GM12878 (cell line): ENCODE measurements at regions not wholly inside any gene's neighbourhood (a gene's known extent, or its start where the extent isn't known, plus 50 kb on each side); places are given as distances from the start of the nearest gene placed in this dataset.

Source experiments
- ATAC-seq: fragments of 200-7000 bp; cut with Tn5 transposase; 3 replicates; pipeline ENCODE4 v1.9.1; 2020; ENCODE audit warnings: mild to moderate bottlenecking, moderate library complexity
- BruUV-seq: library from RNA; stranded (reverse); fragments of 400-500 nt; replicated peaks from 2 replicates; lab custom pipeline; 2021; lab: Mats Ljungman, UMichigan
- CTCF ChIA-PET: fragments of 300-600 bp; sonication (Branson Sonifier 250); formaldehyde crosslinking; extraction: SDS; loops from one replicate; lab custom pipeline; 2021; ENCODE audit warnings: inconsistent platforms; lab: Yijun Ruan, JAX
- POLR2A ChIA-PET: fragments of 350-600 bp; formaldehyde crosslinking; extraction: SDS; loops from one replicate; lab custom pipeline; 2021; ENCODE audit warnings: inconsistent platforms; lab: Charles Lee
- RAD21 ChIA-PET: fragments of 300-600 bp; sonication (Branson Sonifier 250); formaldehyde crosslinking; loops from one replicate; lab custom pipeline; 2023; ENCODE audit warnings: antibody characterized with exemption; ENCODE audit not compliant: unreplicated experiment; lab: Charles Lee
- SMC1A ChIA-PET: fragments of 300-600 bp; sonication (Branson Sonifier 250); formaldehyde crosslinking; loops from one replicate; lab custom pipeline; 2023; ENCODE audit not compliant: unreplicated experiment, uncharacterized antibody; lab: Charles Lee
- DNase-seq: peaks from one replicate; pipeline ENCODE4 v3.0.0-alpha.2; 2011; ENCODE audit warnings: low read depth, low spot score
- FAIRE-seq: peaks from 3 replicates; lab custom pipeline; 2011; peaks lifted over from hg19 to GRCh38; lab: Jason Lieb, UNC
- H2AFZ ChIP-seq: 2 replicates; pipeline ENCODE4 v1.6.0; 2011; ENCODE audit warnings: low read depth, low read length, control low read depth; ENCODE audit not compliant: control insufficient read depth
- H3K27ac ChIP-seq: 2 replicates; pipeline ENCODE4 v1.5.1; 2011; ENCODE audit warnings: control low read depth; ENCODE audit not compliant: control insufficient read depth, insufficient read depth
- H3K27me3 ChIP-seq, 2 experiments: replicated peaks in 1 of 2; 2 replicates each; pipeline versions ENCODE4 v1.6.0 to v1.6.1; 2011; ENCODE audit warnings: low read length in 1 of 2; ENCODE audit not compliant: control insufficient read depth in 2 of 2, insufficient read depth in 2 of 2
- H3K36me3 ChIP-seq, 2 experiments: 2 replicates each; pipeline ENCODE4 v1.5.1; 2011; ENCODE audit warnings: low read length in 1 of 2; ENCODE audit not compliant: control insufficient read depth in 2 of 2, insufficient read depth in 2 of 2
- H3K4me1 ChIP-seq: 2 replicates; pipeline ENCODE4 v1.6.1; 2011; ENCODE audit warnings: mild to moderate bottlenecking, low read length, moderate library complexity, mixed read lengths; ENCODE audit not compliant: control insufficient read depth, insufficient read depth
- H3K4me2 ChIP-seq: 2 replicates; pipeline ENCODE4 v1.6.0; 2011; ENCODE audit warnings: control low read depth; ENCODE audit not compliant: control insufficient read depth, insufficient read depth
- H3K4me3 ChIP-seq: fragments of 200-600 bp; sonication (generic); 2 replicates; pipeline ENCODE4 v1.5.1; 2016
- H3K79me2 ChIP-seq: 2 replicates; pipeline ENCODE4 v1.6.0; 2011; ENCODE audit warnings: low read length; ENCODE audit not compliant: control insufficient read depth, insufficient read depth
- H3K9ac ChIP-seq: 2 replicates; pipeline ENCODE4 v1.8.0; 2011; ENCODE audit warnings: low read length, control low read depth, mixed read lengths; ENCODE audit not compliant: control insufficient read depth, insufficient read depth
- H3K9me3 ChIP-seq: replicated peaks from 3 replicates; pipeline ENCODE4 v1.5.1; 2011; ENCODE audit warnings: mild to moderate bottlenecking, low read length; ENCODE audit not compliant: control insufficient read depth, insufficient read depth
- H4K20me1 ChIP-seq: 2 replicates; pipeline ENCODE4 v1.6.0; 2011; ENCODE audit not compliant: control insufficient read depth, insufficient read depth
- BACH1 ChIP-seq: fragments of 450-650 bp; IDR thresholded peaks from 2 replicates; pipeline ENCODE4 v1.6.1; 2017; ENCODE audit warnings: mild to moderate bottlenecking, borderline replicate concordance
- CHD1 ChIP-seq: IDR thresholded peaks from 2 replicates; pipeline ENCODE4 v1.6.1; 2012; ENCODE audit warnings: low read depth, low read length, improper control_type of control experiment
- CHD2 ChIP-seq: IDR thresholded peaks from 2 replicates; pipeline ENCODE4 v1.6.1; 2011; ENCODE audit warnings: low read depth, low read length, improper control_type of control experiment, borderline replicate concordance
- CTCF ChIP-seq, 3 experiments: IDR thresholded peaks in 2 of 3; conservative IDR thresholded peaks in 1 of 3; 2 replicates each; pipeline ENCODE4 v1.5.1; 2011; ENCODE audit warnings: low read depth in 3 of 3, low read length in 3 of 3, mild to moderate bottlenecking in 3 of 3, control low read depth in 2 of 3, moderate library complexity in 2 of 3, inconsistent platforms in 1 of 3, mixed read lengths in 1 of 3; ENCODE audit not compliant: control insufficient read depth in 2 of 3, insufficient read depth in 1 of 3; ENCODE audit errors: extremely low read depth in 1 of 3
- E2F8 ChIP-seq: fragments of 450-650 bp; IDR thresholded peaks from 2 replicates; pipeline ENCODE4 v1.6.1; 2018; ENCODE audit warnings: mild to moderate bottlenecking, low read depth, moderate library complexity; ENCODE audit not compliant: partially characterized antibody
- HCFC1 ChIP-seq: fragments of 150-350 bp; IDR thresholded peaks from 2 replicates; pipeline ENCODE4 v1.6.1; 2014; ENCODE audit warnings: low read length
- KAT2A ChIP-seq: conservative IDR thresholded peaks from 2 replicates; pipeline ENCODE4 v1.6.1; 2011; ENCODE audit warnings: low read depth, low read length; ENCODE audit not compliant: control insufficient read depth
- NKRF ChIP-seq: fragments of 450-650 bp; conservative IDR thresholded peaks from 2 replicates; pipeline ENCODE4 v1.6.1; 2017; ENCODE audit warnings: mild to moderate bottlenecking, moderate library complexity
- POLR2AphosphoS5 ChIP-seq: IDR thresholded peaks from 2 replicates; pipeline ENCODE4 v1.6.1; 2011; ENCODE audit warnings: mild to moderate bottlenecking, low read length, inconsistent platforms
- RAD21 ChIP-seq: IDR thresholded peaks from 2 replicates; pipeline ENCODE4 v1.6.1; 2011; ENCODE audit warnings: mild to moderate bottlenecking, low read depth, low read length, moderate library complexity; ENCODE audit not compliant: insufficient read depth
- RB1 ChIP-seq: fragments of 450-650 bp; formaldehyde crosslinking; IDR thresholded peaks from 2 replicates; pipeline ENCODE4 v1.6.1; 2017; ENCODE audit warnings: mild to moderate bottlenecking, borderline replicate concordance
- RUNX3 ChIP-seq: IDR thresholded peaks from 2 replicates; pipeline ENCODE4 v1.6.1; 2012; ENCODE audit warnings: low read length, inconsistent platforms
- SMC3 ChIP-seq: IDR thresholded peaks from 2 replicates; pipeline ENCODE4 v1.6.1; 2011; ENCODE audit warnings: low read length, improper control_type of control experiment, borderline replicate concordance
- YBX1 ChIP-seq: fragments of 450-650 bp; IDR thresholded peaks from 2 replicates; pipeline ENCODE4 v1.6.1; 2016; ENCODE audit warnings: antibody characterized with exemption
- YY1 ChIP-seq: IDR thresholded peaks from 2 replicates; pipeline ENCODE4 v1.6.1; 2011; ENCODE audit warnings: low read depth, mild to moderate bottlenecking, low read length
- whole genome bisulfite sequencing: methylation state at CpG from one replicate; pipeline ENCODE4 v1.1.6; 2016; ENCODE audit warnings: low lambda C conversion rate; ENCODE audit not compliant: insufficient replicate concordance, insufficient coverage; ENCODE audit errors: missing lambda C conversion rate; 5-methylcytosine and 5-hydroxymethylcytosine counted together
- in situ Hi-C: fragments of 300-500 bp; cut with MboI; formaldehyde crosslinking; loops from 9 replicates; pipeline ENCODE4 v1.14.3; 2018; ENCODE audit warnings: mixed read lengths
- intact Hi-C: fragments of 100-400 bp; cut with micrococcal nuclease; formaldehyde crosslinking; loops from one replicate; pipeline ENCODE4 v1.14.2; 2022; ENCODE audit not compliant: unreplicated experiment

GRCh38 chr11:95545116-95545875, 244.3 kb downstream of the FAM76B start:
- Histone ChIP-seq H2AFZ (no peak overlapping the region), H3K4me2 (no peak overlapping the region), H3K9me3 (no peaks in the 10 kb centered on the region), H3K9ac (no peak overlapping the region), H3K4me3 (no peak overlapping the region), H3K79me2 (no peaks in the 10 kb centered on the region)
- peak; percentile 62 for ATAC-seq
- no peak for TF ChIP-seq POLR2AphosphoS5
- TF ChIP-seq BACH1: no peak
- TF ChIP-seq YBX1: no peak
- TF ChIP-seq RB1: no peak
- TF ChIP-seq CHD1: no peak
- TF ChIP-seq RAD21: peak; percentile 30; the same call in 1 of the 2 replicates
- no peak for TF ChIP-seq NKRF
- no peak for TF ChIP-seq CHD2
- TF ChIP-seq RUNX3: no peak
- no peak for TF ChIP-seq KAT2A
- no peak for TF ChIP-seq HCFC1
- peak in 2 of 3 experiments; percentile 19 to 27; a peak in 2 of 6 replicates for TF ChIP-seq CTCF (IDR thresholded peaks at IDR 0.05 in 2 of 3, conservative IDR thresholded peaks at IDR 0.05 in 1 of 3; ENCODE audit: control insufficient read depth in 2 of 3, extremely low read depth in 1 of 3, insufficient read depth in 1 of 3, low read depth in 3 of 3, low read length in 3 of 3)
- no peak for TF ChIP-seq E2F8
- TF ChIP-seq YY1: 0 out of 2 replicates have a peak, but pooled peaks have one; percentile 22
- TF ChIP-seq SMC3: peak; percentile 22; the same call in 1 of the 2 replicates
- TF ChIP-seq, all 136 proteins: peak for 4
- Histone ChIP-seq H3K27me3 (no peaks in the 10 kb centered on the region; a peak in 1 of 4 replicates), H3K4me1 (no peaks in the 10 kb centered on the region), H3K36me3 (no peaks in the 10 kb centered on the region), H4K20me1 (no peaks in the 10 kb centered on the region), H3K27ac (no peak overlapping the region)
- in situ Hi-C loops: no loop called here
- BruUV-seq: no TSS peak
- RAD21 ChIA-PET: interaction anchor here (0.6 to 4.2 kb wide), 9 partner anchors 10 to 393 kb away, joined by 3 to 22 read pairs (median 3); no protein-coding TSS in a partner anchor
- POLR2A ChIA-PET: interaction anchor here (0.5 to 2.4 kb wide), 2 partner anchors 11 to 408 kb away, joined by 3 to 9 read pairs; no protein-coding TSS in a partner anchor
- intact Hi-C loops: no loop called here
- FAIRE-seq: no peak
- 42% methylated on average over 9 of the region's 9 CpGs for WGBS
- CTCF ChIA-PET: interaction anchor here (0.8 to 4.2 kb wide), 11 partner anchors 8 to 391 kb away, joined by 3 to 36 read pairs (median 4); partner anchors contain the start of gene SESN3
- SMC1A ChIA-PET: interaction anchor here (0.7 to 8.1 kb wide), 20 partner anchors 9 to 392 kb away, joined by 3 to 55 read pairs (median 4); partner anchors contain the start of gene SESN3
- DNase-seq: no peak
